ENCODE measurements at regions not wholly inside any gene's neighbourhood (a gene's known extent, or its start where the extent isn't known, plus 50 kb on each side); places are given as distances from the start of the nearest gene placed in this dataset.
A peak's percentile ranks its signal among the peaks of the same experiment; 100 is the strongest.

DNA sequence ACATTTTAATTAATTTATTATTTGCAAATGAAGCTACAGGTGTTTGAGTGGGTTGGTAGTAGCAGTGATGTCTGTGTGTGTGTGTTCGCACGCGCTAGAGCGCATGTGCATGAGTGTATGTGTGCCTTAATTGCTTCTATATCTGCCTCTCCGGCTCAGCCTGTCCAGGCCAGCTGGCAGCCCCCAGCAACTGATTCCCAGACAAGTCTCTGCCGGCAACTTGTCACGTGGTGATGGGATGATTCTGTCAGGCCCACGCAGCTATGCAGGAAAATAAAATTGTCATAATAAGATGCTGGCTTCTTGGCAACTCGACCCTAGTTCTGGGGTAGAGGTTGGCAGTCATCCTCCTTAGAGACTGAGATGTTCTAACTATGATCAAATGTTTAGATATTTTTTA lies 712.8 kb upstream of the SOX9 start:
- Histone ChIP-seq H3K56ac (ENCODE audit: extremely low read depth, insufficient read depth, low read length) (no peak overlapping the region), H2AFZ (replicated peaks; ENCODE audit: low read length, poor library complexity) (no peak overlapping the region), H2BK15ac (ENCODE audit: low read depth, low read length) (0 out of 3 replicates have a peak overlapping the region, but pooled peaks have one; percentile 38), H3K18ac (ENCODE audit: low read depth, low read length) (no peak overlapping the region), H3K4me2 (ENCODE audit: low read depth, low read length) (no peak overlapping the region), H2AK5ac (ENCODE audit: low read depth, low read length) (peak overlapping the region; percentile 74; the same call in 1 of the 2 replicates), H4K5ac (ENCODE audit: low read depth, low read length) (no peak overlapping the region), H3K4ac (ENCODE audit: low read depth, low read length) (peak overlapping the region; percentile 8; the same call in 1 of the 2 replicates), H3K4me3 (ENCODE audit: insufficient read depth, low read depth, low read length) (no peak overlapping the region), H3K27me3 (ENCODE audit: control insufficient read depth, insufficient read depth, low read length) (no peaks in the 10 kb centered on the region), H2BK120ac (ENCODE audit: low read depth, low read length) (no peak overlapping the region), H4K91ac (ENCODE audit: insufficient read depth, low read depth, low read length) (no peak overlapping the region), H2BK5ac (ENCODE audit: low read depth, low read length, poor library complexity, severe bottlenecking) (no peak overlapping the region), H4K20me1 (ENCODE audit: insufficient read depth, low read length) (no peaks in the 10 kb centered on the region), H4K8ac (ENCODE audit: low read depth in 2 of 2, low read length in 2 of 2) (no peak overlapping the region), H3K36me3 (ENCODE audit: control insufficient read depth, insufficient read depth, low read length) (no peaks in the 10 kb centered on the region), H3K9ac (ENCODE audit: low read depth, low read length) (no peak overlapping the region), H3K14ac (replicated peaks; ENCODE audit: low read depth, low read length) (no peak overlapping the region), H3K79me1 (ENCODE audit: low read depth in 1 of 2, low read length in 2 of 2) (no peaks in the 10 kb centered on the region), H3K27ac (ENCODE audit: insufficient read depth, low read length) (no peak overlapping the region), H3K9me1 (ENCODE audit: insufficient read depth, low read length) (no peaks in the 10 kb centered on the region), H3K23ac (ENCODE audit: low read depth, low read length) (no peak overlapping the region), H3K9me3 (ENCODE audit: control insufficient read depth, insufficient read depth, low read length) (no peaks in the 10 kb centered on the region), H2BK20ac (ENCODE audit: low read depth, low read length) (no peak overlapping the region), H3K4me1 (ENCODE audit: control insufficient read depth, insufficient read depth, low read length) (peaks cover 9% of the 10 kb centered on the region), H2AK9ac (replicated peaks; ENCODE audit: low read depth, low read length, poor library complexity) (no peak overlapping the region)
- ChIA-PET CTCF (interaction anchor here (0.6 to 1.3 kb wide), 3 partner anchors 9 to 641 kb away, joined by 4 to 6 read pairs (median 4); no protein-coding TSS in a partner anchor), POLR2A (ENCODE audit: unreplicated experiment) (no interaction called here)
- TF ChIP-seq CEBPB (IDR thresholded peaks at IDR 0.05; ENCODE audit: low read depth, low read length) (no peak), SMC3 (IDR thresholded peaks at IDR 0.05; ENCODE audit: low read depth, low read length) (no peak), BHLHE40 (IDR thresholded peaks at IDR 0.05; ENCODE audit: low read depth, low read length) (no peak), NFE2L2 (IDR thresholded peaks at IDR 0.05; ENCODE audit: low read depth, low read length) (no peak), CHD1 (IDR thresholded peaks at IDR 0.05; ENCODE audit: low read depth, low read length) (no peak), MXI1 (IDR thresholded peaks at IDR 0.05; ENCODE audit: borderline replicate concordance, low read depth, low read length) (no peak), MAZ (IDR thresholded peaks at IDR 0.05; ENCODE audit: borderline replicate concordance, low read depth, low read length) (no peak), RFX5 (IDR thresholded peaks at IDR 0.05; ENCODE audit: low read depth, low read length) (no peak), MAFK (IDR thresholded peaks at IDR 0.05; ENCODE audit: low read depth, low read length) (no peak), FOS (IDR thresholded peaks at IDR 0.05; ENCODE audit: low read depth, low read length) (no peak)
- TF ChIP-seq, protein P1, sequence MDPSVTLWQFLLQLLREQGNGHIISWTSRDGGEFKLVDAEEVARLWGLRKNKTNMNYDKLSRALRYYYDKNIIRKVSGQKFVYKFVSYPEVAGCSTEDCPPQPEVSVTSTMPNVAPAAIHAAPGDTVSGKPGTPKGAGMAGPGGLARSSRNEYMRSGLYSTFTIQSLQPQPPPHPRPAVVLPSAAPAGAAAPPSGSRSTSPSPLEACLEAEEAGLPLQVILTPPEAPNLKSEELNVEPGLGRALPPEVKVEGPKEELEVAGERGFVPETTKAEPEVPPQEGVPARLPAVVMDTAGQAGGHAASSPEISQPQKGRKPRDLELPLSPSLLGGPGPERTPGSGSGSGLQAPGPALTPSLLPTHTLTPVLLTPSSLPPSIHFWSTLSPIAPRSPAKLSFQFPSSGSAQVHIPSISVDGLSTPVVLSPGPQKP (IDR thresholded peaks at IDR 0.05; ENCODE audit: borderline replicate concordance, low read depth, low read length), result no peak
- TF ChIP-seq, protein P2, sequence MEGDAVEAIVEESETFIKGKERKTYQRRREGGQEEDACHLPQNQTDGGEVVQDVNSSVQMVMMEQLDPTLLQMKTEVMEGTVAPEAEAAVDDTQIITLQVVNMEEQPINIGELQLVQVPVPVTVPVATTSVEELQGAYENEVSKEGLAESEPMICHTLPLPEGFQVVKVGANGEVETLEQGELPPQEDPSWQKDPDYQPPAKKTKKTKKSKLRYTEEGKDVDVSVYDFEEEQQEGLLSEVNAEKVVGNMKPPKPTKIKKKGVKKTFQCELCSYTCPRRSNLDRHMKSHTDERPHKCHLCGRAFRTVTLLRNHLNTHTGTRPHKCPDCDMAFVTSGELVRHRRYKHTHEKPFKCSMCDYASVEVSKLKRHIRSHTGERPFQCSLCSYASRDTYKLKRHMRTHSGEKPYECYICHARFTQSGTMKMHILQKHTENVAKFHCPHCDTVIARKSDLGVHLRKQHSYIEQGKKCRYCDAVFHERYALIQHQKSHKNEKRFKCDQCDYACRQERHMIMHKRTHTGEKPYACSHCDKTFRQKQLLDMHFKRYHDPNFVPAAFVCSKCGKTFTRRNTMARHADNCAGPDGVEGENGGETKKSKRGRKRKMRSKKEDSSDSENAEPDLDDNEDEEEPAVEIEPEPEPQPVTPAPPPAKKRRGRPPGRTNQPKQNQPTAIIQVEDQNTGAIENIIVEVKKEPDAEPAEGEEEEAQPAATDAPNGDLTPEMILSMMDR (conservative IDR thresholded peaks at IDR 0.05; ENCODE audit: low read depth, low read length), result no peak
- intact Hi-C loops (cut with micrococcal nuclease) (no loop called here), in situ Hi-C loops (cut with MboI; ENCODE audit: low sequenced_read_pairs) (no loop called here), dilution Hi-C loops (cut with HindIII; ENCODE audit: low sequenced_read_pairs, unreplicated experiment) (no loop called here)
- WGBS, 2 experiments (ENCODE audit: extremely low coverage in 2 of 2, insufficient read length in 1 of 2), result 89% methylated on average over 4 of the region's 9 CpGs; no CpG with 5 or more reads in 1 of the 2 experiments
- BruUV-seq (replicated peaks), result no TSS peak
- ATAC-seq (ENCODE audit: low read depth), result no peak
- no peak for DNase-seq

All from IMR-90 (cell line).